GM23248 (cell line): ENCODE measurements at regions not wholly inside any gene's neighbourhood (a gene's known extent, or its start where the extent isn't known, plus 50 kb on each side); places are given as distances from the start of the nearest gene placed in this dataset.

Source experiments
- DNase-seq: peaks from one replicate; pipeline ENCODE4 v3.0.0-alpha.2; 2015
- H2AFZ ChIP-seq: fragments of 200-600 bp; sonication (generic); 2 replicates; pipeline ENCODE4 v1.6.1; 2016; ENCODE audit warnings: antibody characterized with exemption
- H3F3A ChIP-seq: fragments of 200-600 bp; sonication (generic); 2 replicates; pipeline ENCODE4 v1.6.1; 2016; ENCODE audit warnings: mild to moderate bottlenecking, antibody characterized with exemption, mixed run types; ENCODE audit not compliant: insufficient read depth
- H3K27ac ChIP-seq: fragments of 200-600 bp; sonication (generic); 2 replicates; pipeline ENCODE4 v1.5.1; 2016; ENCODE audit warnings: mild to moderate bottlenecking
- H3K27me3 ChIP-seq: fragments of 200-600 bp; sonication (generic); replicated peaks from 2 replicates; pipeline ENCODE4 v1.6.1; 2016; ENCODE audit warnings: mild to moderate bottlenecking; ENCODE audit not compliant: insufficient read depth
- H3K36me3 ChIP-seq: fragments of 200-600 bp; sonication (generic); 2 replicates; pipeline ENCODE4 v1.6.1; 2016; ENCODE audit warnings: low read depth, mild to moderate bottlenecking
- H3K4me1 ChIP-seq: fragments of 200-600 bp; sonication (generic); 2 replicates; pipeline ENCODE4 v1.6.1; 2016; ENCODE audit warnings: mild to moderate bottlenecking; ENCODE audit not compliant: insufficient read depth
- H3K4me2 ChIP-seq: fragments of 200-600 bp; sonication (generic); one replicate; pipeline ENCODE4 v1.6.1; 2016; ENCODE audit warnings: mild to moderate bottlenecking; ENCODE audit not compliant: unreplicated experiment
- H3K4me3 ChIP-seq: fragments of 200-600 bp; sonication (generic); 2 replicates; pipeline ENCODE4 v1.5.1; 2016; ENCODE audit warnings: mild to moderate bottlenecking
- H3K79me2 ChIP-seq: fragments of 200-600 bp; sonication (generic); 2 replicates; pipeline ENCODE4 v1.6.1; 2016; ENCODE audit warnings: mild to moderate bottlenecking; ENCODE audit not compliant: insufficient read depth
- H3K9ac ChIP-seq: fragments of 200-600 bp; sonication (generic); 2 replicates; pipeline ENCODE4 v1.6.1; 2016; ENCODE audit warnings: mild to moderate bottlenecking
- H3K9me2 ChIP-seq: fragments of 200-600 bp; sonication (generic); 2 replicates; pipeline ENCODE4 v1.6.1; 2016; ENCODE audit warnings: mixed run types, mild to moderate bottlenecking, moderate library complexity; ENCODE audit not compliant: insufficient read depth
- H3K9me3 ChIP-seq: fragments of 200-600 bp; sonication (generic); one replicate; pipeline ENCODE4 v1.6.1; 2017; ENCODE audit warnings: low read depth
- H4K20me1 ChIP-seq: fragments of 200-600 bp; sonication (generic); 2 replicates; pipeline ENCODE4 v1.6.0; 2016; ENCODE audit not compliant: insufficient read depth
- EZH2 ChIP-seq: fragments of 200-600 bp; sonication (generic); IDR thresholded peaks from 2 replicates; pipeline ENCODE4 v1.6.1; 2018; ENCODE audit warnings: antibody characterized with exemption, mild to moderate bottlenecking; ENCODE audit not compliant: insufficient read depth, poor library complexity, severe bottlenecking
- EZH2phosphoT487 ChIP-seq: fragments of 200-600 bp; sonication (generic); IDR thresholded peaks from 2 replicates; pipeline ENCODE4 v1.6.1; 2018; ENCODE audit warnings: antibody characterized with exemption, moderate library complexity, mild to moderate bottlenecking, low read depth; ENCODE audit not compliant: insufficient read depth
- WGBS, 2 experiments: methylation state at CpG; one replicate each; pipeline ENCODE4 v1.1.6; 2015 to 2017; ENCODE audit warnings: low lambda C conversion rate in 2 of 2, low coverage in 1 of 2; ENCODE audit errors: missing lambda C conversion rate in 2 of 2; 5-methylcytosine and 5-hydroxymethylcytosine counted together
- in situ Hi-C: fragments of 300-500 bp; cut with MboI; formaldehyde crosslinking; loops from 2 replicates; pipeline ENCODE4 v1.15.0; 2020

GRCh38 chr7:51701935-51702334 lies 385.3 kb upstream of the COBL start:
- in situ Hi-C loops, result no loop called here

DNA sequence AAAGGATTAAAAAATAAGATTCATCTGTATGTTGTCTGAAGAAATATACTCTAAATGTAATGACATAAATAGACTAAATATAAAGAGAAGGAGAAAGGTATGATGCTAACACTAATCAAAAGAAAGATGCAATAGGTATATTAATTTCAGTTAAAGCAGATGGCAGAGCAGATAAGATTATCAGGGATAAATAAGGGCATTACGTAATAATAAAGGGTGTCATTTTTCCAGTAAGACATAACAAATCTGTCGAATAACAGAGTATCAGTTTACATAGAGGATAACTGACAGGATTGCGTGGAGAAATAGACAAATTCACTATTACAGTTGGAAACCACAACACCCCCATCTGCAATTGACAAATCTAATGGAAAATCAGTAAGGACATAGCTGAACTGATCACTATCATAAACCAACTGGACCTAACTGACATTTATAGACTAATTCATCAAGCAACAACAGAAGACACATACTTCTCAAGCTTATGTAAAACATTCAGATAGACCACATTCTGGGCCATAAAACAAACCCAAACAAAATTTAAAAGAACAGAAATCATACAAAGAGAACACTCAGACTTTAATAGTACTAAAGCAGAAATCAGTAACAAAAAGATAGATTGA lies 384.1 kb upstream of the COBL start:
- Histone ChIP-seq H3F3A (no peaks in the 10 kb centered on the region), H3K27me3 (no peaks in the 10 kb centered on the region), H2AFZ (no peak overlapping the region), H3K36me3 (no peaks in the 10 kb centered on the region), H3K9ac (no peak overlapping the region), H4K20me1 (no peaks in the 10 kb centered on the region), H3K4me3 (no peak overlapping the region), H3K4me2 (no peak overlapping the region), H3K4me1 (no peaks in the 10 kb centered on the region), H3K79me2 (no peaks in the 10 kb centered on the region), H3K9me2 (no peaks in the 10 kb centered on the region), H3K27ac (no peak overlapping the region), H3K9me3 (no peaks in the 10 kb centered on the region)
- no peak for TF ChIP-seq EZH2
- TF ChIP-seq EZH2phosphoT487, result no peak
- DNase-seq, result no peak
- 12 to 19% methylated on average over 3 of the region's 3 CpGs for WGBS, 2 experiments
- in situ Hi-C loops, result no loop called here

More at GRCh38 chr7:51701935-51702334, 385.3 kb upstream of the COBL start:
- Histone ChIP-seq H3K79me2 (no peaks in the 10 kb centered on the region), H3K4me3 (no peak overlapping the region), H4K20me1 (no peaks in the 10 kb centered on the region), H3K27me3 (no peaks in the 10 kb centered on the region), H3K27ac (no peak overlapping the region), H3K4me2 (no peak overlapping the region), H3K9me2 (no peaks in the 10 kb centered on the region), H3K4me1 (no peaks in the 10 kb centered on the region), H3K36me3 (no peaks in the 10 kb centered on the region), H3K9ac (no peak overlapping the region), H3K9me3 (no peaks in the 10 kb centered on the region), H3F3A (no peaks in the 10 kb centered on the region), H2AFZ (no peak overlapping the region)
- 18 to 24% methylated on average over 2 of the region's 2 CpGs for WGBS, 2 experiments
- DNase-seq, result no peak
- TF ChIP-seq EZH2phosphoT487 (no peak), EZH2 (no peak)

GRCh38 chr7:51693258-51693657 lies 376.6 kb upstream of the COBL start:
- no peak overlapping the region for H3K9ac ChIP-seq
- H3F3A ChIP-seq, result no peaks in the 10 kb centered on the region
- no peaks in the 10 kb centered on the region for H3K4me1 ChIP-seq
- TF ChIP-seq EZH2phosphoT487 (no peak), EZH2 (no peak)
- no peaks in the 10 kb centered on the region for H3K27me3 ChIP-seq
- H2AFZ ChIP-seq, result no peak overlapping the region
- no peaks in the 10 kb centered on the region for H3K9me2 ChIP-seq
- H4K20me1 ChIP-seq, result no peaks in the 10 kb centered on the region
- no peak overlapping the region for H3K27ac ChIP-seq
- in situ Hi-C loops, result no loop called here
- no peaks in the 10 kb centered on the region for H3K36me3 ChIP-seq
- H3K79me2 ChIP-seq, result no peaks in the 10 kb centered on the region
- no peak for DNase-seq
- no peak overlapping the region for H3K4me2 ChIP-seq
- no peaks in the 10 kb centered on the region for H3K9me3 ChIP-seq
- no peak overlapping the region for H3K4me3 ChIP-seq
- 8 to 17% methylated on average over 5 of the region's 5 CpGs for WGBS, 2 experiments

DNA sequence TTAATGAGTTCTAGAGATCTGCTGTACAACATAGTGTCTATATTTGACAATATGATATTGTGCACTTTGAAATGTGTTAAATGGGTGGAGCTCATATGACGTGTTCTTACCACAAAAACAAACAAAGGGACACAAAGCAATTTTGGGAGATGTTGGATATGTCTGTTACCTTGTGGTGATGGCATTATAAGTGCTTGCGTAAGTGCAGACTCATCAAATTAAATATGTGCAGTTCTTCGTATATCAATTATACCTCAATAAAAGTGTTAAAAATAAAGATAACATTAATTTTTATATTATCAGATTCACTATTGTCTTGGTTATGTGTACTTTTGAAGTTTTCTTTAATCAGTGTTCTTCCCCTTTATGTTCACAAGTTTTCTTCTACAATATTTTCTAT lies 372.9 kb upstream of the COBL start:
- TF ChIP-seq EZH2phosphoT487 (no peak), EZH2 (no peak)
- Histone ChIP-seq H3K27ac (no peak overlapping the region), H3F3A (no peaks in the 10 kb centered on the region), H3K4me3 (no peak overlapping the region), H2AFZ (no peak overlapping the region), H3K36me3 (no peaks in the 10 kb centered on the region), H3K4me2 (no peak overlapping the region), H3K79me2 (no peaks in the 10 kb centered on the region), H3K27me3 (no peaks in the 10 kb centered on the region), H3K9me3 (no peaks in the 10 kb centered on the region), H3K4me1 (no peaks in the 10 kb centered on the region), H3K9me2 (no peaks in the 10 kb centered on the region), H3K9ac (no peak overlapping the region), H4K20me1 (no peaks in the 10 kb centered on the region)
- in situ Hi-C loops, result no loop called here
- DNase-seq, result no peak
- 35 to 38% methylated on average over 3 of the region's 3 CpGs for WGBS, 2 experiments

GRCh38 chr7:51685794-51686193 lies 369.2 kb upstream of the COBL start:
- H3F3A ChIP-seq, result no peaks in the 10 kb centered on the region
- H3K4me3 ChIP-seq, result no peak overlapping the region
- no peaks in the 10 kb centered on the region for H3K36me3 ChIP-seq
- H3K9ac ChIP-seq, result no peak overlapping the region
- DNase-seq, result no peak
- no peak for TF ChIP-seq EZH2
- no peak for TF ChIP-seq EZH2phosphoT487
- H3K79me2 ChIP-seq, result no peaks in the 10 kb centered on the region
- no peak overlapping the region for H3K4me2 ChIP-seq
- no peaks in the 10 kb centered on the region for H3K9me3 ChIP-seq
- no peak overlapping the region for H3K27ac ChIP-seq
- H3K27me3 ChIP-seq, result no peaks in the 10 kb centered on the region
- in situ Hi-C loops, result no loop called here
- H4K20me1 ChIP-seq, result no peaks in the 10 kb centered on the region
- no peak overlapping the region for H2AFZ ChIP-seq
- no peaks in the 10 kb centered on the region for H3K9me2 ChIP-seq
- H3K4me1 ChIP-seq, result no peaks in the 10 kb centered on the region
- WGBS, 2 experiments, result 26% methylated on average over 4 of the region's 4 CpGs
